Peyer's patch (tissue), 4 donors: ENCODE measurements at regions not wholly inside any gene's neighbourhood (a gene's known extent, or its start where the extent isn't known, plus 50 kb on each side); places are given as distances from the start of the nearest gene placed in this dataset.
"Not testable (repeated sequence)": the region's sequence is repeated elsewhere in the genome, so short reads cannot be mapped to it uniquely, and the experiment has no call there.

Source experiments
- POLR2A ChIP-seq, 2 donors: fragments of 450-650 bp; IDR thresholded peaks; one replicate each; pipeline ENCODE4 v1.5.1; 2017; ENCODE audit warnings: antibody characterized with exemption in 2 of 2, mild to moderate bottlenecking in 2 of 2, moderate library complexity in 2 of 2
- TF ChIP-seq, protein P1 (sequence below), 6 experiments: fragments of 450-650 bp in 4 of 6; fragments of 200-600 bp in 2 of 6; sonication (generic) in 1 of 6; IDR thresholded peaks; one replicate each; pipeline ENCODE4 v1.5.1; 2017 to 2019; ENCODE audit warnings: antibody characterized with exemption in 6 of 6, mild to moderate bottlenecking in 3 of 6, moderate library complexity in 1 of 6

DNA sequence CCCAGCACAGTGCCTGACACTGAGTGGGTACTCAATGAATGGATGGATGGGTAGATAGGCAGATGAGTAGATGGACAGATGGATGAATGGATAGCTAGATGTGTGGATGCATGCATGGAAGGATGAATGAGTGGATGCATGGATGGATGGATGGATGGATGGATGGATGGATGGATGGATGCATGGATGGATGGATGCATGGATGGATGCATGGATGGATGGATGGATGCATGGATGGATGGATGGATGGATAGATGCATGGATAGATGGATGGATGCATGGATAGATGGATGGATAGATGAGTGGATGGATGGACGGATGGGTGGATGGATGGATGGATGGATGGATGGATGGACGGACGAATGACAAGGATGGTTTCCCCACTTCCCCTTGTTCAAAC is 166.6 kb downstream of the HS3ST2 start:
- not testable (repeated sequence) for TF ChIP-seq POLR2A (IDR thresholded peaks at IDR 0.05)
- TF ChIP-seq, protein P1, sequence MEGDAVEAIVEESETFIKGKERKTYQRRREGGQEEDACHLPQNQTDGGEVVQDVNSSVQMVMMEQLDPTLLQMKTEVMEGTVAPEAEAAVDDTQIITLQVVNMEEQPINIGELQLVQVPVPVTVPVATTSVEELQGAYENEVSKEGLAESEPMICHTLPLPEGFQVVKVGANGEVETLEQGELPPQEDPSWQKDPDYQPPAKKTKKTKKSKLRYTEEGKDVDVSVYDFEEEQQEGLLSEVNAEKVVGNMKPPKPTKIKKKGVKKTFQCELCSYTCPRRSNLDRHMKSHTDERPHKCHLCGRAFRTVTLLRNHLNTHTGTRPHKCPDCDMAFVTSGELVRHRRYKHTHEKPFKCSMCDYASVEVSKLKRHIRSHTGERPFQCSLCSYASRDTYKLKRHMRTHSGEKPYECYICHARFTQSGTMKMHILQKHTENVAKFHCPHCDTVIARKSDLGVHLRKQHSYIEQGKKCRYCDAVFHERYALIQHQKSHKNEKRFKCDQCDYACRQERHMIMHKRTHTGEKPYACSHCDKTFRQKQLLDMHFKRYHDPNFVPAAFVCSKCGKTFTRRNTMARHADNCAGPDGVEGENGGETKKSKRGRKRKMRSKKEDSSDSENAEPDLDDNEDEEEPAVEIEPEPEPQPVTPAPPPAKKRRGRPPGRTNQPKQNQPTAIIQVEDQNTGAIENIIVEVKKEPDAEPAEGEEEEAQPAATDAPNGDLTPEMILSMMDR (IDR thresholded peaks at IDR 0.05) = not testable (repeated sequence)
